ENCODE measurements at regions not wholly inside any gene's neighbourhood (a gene's known extent, or its start where the extent isn't known, plus 50 kb on each side); places are given as distances from the start of the nearest gene placed in this dataset.

GRCh38 chr6:54026652-54027400, 84.4 kb upstream of the MLIP start:
- H3K4me1 ChIP-seq (ENCODE audit: insufficient read depth): no peaks in the 10 kb centered on the region
- TF ChIP-seq, protein P1, sequence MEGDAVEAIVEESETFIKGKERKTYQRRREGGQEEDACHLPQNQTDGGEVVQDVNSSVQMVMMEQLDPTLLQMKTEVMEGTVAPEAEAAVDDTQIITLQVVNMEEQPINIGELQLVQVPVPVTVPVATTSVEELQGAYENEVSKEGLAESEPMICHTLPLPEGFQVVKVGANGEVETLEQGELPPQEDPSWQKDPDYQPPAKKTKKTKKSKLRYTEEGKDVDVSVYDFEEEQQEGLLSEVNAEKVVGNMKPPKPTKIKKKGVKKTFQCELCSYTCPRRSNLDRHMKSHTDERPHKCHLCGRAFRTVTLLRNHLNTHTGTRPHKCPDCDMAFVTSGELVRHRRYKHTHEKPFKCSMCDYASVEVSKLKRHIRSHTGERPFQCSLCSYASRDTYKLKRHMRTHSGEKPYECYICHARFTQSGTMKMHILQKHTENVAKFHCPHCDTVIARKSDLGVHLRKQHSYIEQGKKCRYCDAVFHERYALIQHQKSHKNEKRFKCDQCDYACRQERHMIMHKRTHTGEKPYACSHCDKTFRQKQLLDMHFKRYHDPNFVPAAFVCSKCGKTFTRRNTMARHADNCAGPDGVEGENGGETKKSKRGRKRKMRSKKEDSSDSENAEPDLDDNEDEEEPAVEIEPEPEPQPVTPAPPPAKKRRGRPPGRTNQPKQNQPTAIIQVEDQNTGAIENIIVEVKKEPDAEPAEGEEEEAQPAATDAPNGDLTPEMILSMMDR (IDR thresholded peaks at IDR 0.05): no peak
- TF ChIP-seq POLR2A (IDR thresholded peaks at IDR 0.05) (no peak), EP300 (IDR thresholded peaks at IDR 0.05) (no peak)
- no peaks in the 10 kb centered on the region for H3K9me3 ChIP-seq
- intact Hi-C loops (cut with DNase I): no loop called here
- DNase-seq: no peak
- H3K27me3 ChIP-seq: no peaks in the 10 kb centered on the region
- no peaks in the 10 kb centered on the region for H3K36me3 ChIP-seq
- H3K4me3 ChIP-seq: no peak overlapping the region
- H3K27ac ChIP-seq: no peak overlapping the region

GRCh38 chr6:54028170-54028569, 83.1 kb upstream of the MLIP start:
- Histone ChIP-seq H3K4me3 (no peak overlapping the region), H3K9me3 (no peaks in the 10 kb centered on the region), H3K4me1 (ENCODE audit: insufficient read depth) (no peaks in the 10 kb centered on the region), H3K36me3 (no peaks in the 10 kb centered on the region), H3K27ac (no peak overlapping the region), H3K27me3 (no peaks in the 10 kb centered on the region)
- DNase-seq: no peak
- intact Hi-C loops (cut with DNase I): no loop called here
- WGBS, 3 donors: 80% methylated on average over 3 of the region's 3 CpGs
- TF ChIP-seq POLR2A (IDR thresholded peaks at IDR 0.05): no peak
- TF ChIP-seq, protein P1 (IDR thresholded peaks at IDR 0.05): no peak
- no peak for TF ChIP-seq EP300 (IDR thresholded peaks at IDR 0.05)

DNA sequence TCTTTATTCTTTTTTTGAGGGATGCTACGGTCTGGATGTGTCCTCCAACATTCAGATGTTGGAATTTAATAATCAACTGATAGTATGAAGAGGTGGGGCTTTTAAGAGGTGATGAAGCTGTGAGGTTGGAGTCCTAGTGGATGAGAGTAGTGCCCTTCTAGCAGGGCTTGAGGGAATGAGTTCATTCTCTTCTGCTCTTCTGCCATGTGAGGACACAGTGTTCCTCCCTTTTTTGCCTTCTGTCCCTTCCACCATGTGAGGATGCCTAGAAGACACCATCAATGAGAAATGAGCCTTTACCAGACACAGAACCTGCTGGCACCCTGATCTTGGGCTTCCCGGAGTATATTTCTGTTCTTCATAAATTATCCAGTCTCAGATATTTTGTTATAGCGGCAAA, 82.1 kb upstream of the MLIP start:
- H3K36me3 ChIP-seq: no peaks in the 10 kb centered on the region
- no peak overlapping the region for H3K4me3 ChIP-seq
- no peaks in the 10 kb centered on the region for H3K9me3 ChIP-seq
- TF ChIP-seq, protein P1 (IDR thresholded peaks at IDR 0.05): no peak
- TF ChIP-seq POLR2A (IDR thresholded peaks at IDR 0.05): no peak
- no peak for TF ChIP-seq EP300 (IDR thresholded peaks at IDR 0.05)
- no peaks in the 10 kb centered on the region for H3K4me1 ChIP-seq (ENCODE audit: insufficient read depth)
- no peak overlapping the region for H3K27ac ChIP-seq
- intact Hi-C loops (cut with DNase I): no loop called here
- WGBS, 3 donors: 90 to 94% (median 93%) methylated on average over 3 of the region's 3 CpGs
- no peak for DNase-seq
- H3K27me3 ChIP-seq: no peaks in the 10 kb centered on the region

DNA sequence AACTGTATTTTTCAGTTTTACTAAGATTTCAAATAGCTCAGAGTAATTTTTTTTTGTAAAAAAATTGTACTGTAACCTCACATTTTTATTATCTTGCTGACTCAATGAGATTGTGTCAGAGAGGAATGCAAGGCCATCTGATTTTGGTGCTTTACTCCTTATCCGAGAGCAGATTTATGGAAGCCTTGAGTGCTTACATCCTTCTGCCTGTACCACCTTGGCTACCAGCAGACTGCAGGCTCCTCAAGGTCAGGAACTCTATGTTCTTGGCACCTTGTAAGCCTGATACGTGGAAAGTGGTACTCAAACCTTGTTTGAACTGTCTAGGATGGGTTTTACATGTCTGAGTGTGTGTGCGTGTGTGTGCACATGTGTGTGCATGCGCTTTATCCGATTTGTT, 80.1 kb upstream of the MLIP start:
- intact Hi-C loops (cut with DNase I): no loop called here

More for the DNA sequence above, 80.1 kb upstream of the MLIP start:
- no peak for DNase-seq
- no peaks in the 10 kb centered on the region for H3K4me1 ChIP-seq (ENCODE audit: insufficient read depth)
- H3K36me3 ChIP-seq: no peaks in the 10 kb centered on the region
- no peak overlapping the region for H3K27ac ChIP-seq
- 68 to 76% (median 71%) methylated on average over 5 of the region's 5 CpGs for WGBS, 3 donors
- no peaks in the 10 kb centered on the region for H3K27me3 ChIP-seq
- H3K9me3 ChIP-seq: no peaks in the 10 kb centered on the region
- H3K4me3 ChIP-seq: no peak overlapping the region
- TF ChIP-seq POLR2A (IDR thresholded peaks at IDR 0.05) (no peak), EP300 (IDR thresholded peaks at IDR 0.05) (no peak)
- TF ChIP-seq, protein P1 (IDR thresholded peaks at IDR 0.05): no peak
